HepG2 (cell line): ENCODE measurements at regions not wholly inside any gene's neighbourhood (a gene's known extent, or its start where the extent isn't known, plus 50 kb on each side); places are given as distances from the start of the nearest gene placed in this dataset.
A peak's percentile ranks its signal among the peaks of the same experiment; 100 is the strongest.

Experiments used
- ARID3A ChIP-seq: IDR thresholded peaks from 2 replicates; pipeline ENCODE4 v1.6.1; 2012; ENCODE audit warnings: low read depth, low read length, improper control_type of control experiment
- ATF2 ChIP-seq: sonication (generic); formaldehyde crosslinking; IDR thresholded peaks from 2 replicates; pipeline ENCODE4 v1.4.0; 2020; ENCODE audit warnings: missing genetic modification reagents
- BRCA1 ChIP-seq: sonication (generic); formaldehyde crosslinking; IDR thresholded peaks from 2 replicates; pipeline ENCODE4 v1.4.0; 2020; ENCODE audit warnings: missing genetic modification reagents
- CTCF ChIP-seq: sonication (generic); formaldehyde crosslinking; IDR thresholded peaks from 2 replicates; pipeline ENCODE4 v1.5.0; 2020; ENCODE audit warnings: mild to moderate bottlenecking, missing genetic modification reagents, moderate library complexity
- GFI1 ChIP-seq: sonication (generic); formaldehyde crosslinking; IDR thresholded peaks from 2 replicates; pipeline ENCODE4 v1.5.0; 2020; ENCODE audit warnings: missing genetic modification reagents, mild to moderate bottlenecking, borderline replicate concordance
- GTF2F1 ChIP-seq: fragments of 150-350 bp; IDR thresholded peaks from 2 replicates; pipeline ENCODE4 v1.6.1; 2014; ENCODE audit warnings: low read length
- HNF1A ChIP-seq, 2 experiments: sonication (generic) in 1 of 2; formaldehyde crosslinking in 1 of 2; IDR thresholded peaks; 2 replicates each; pipeline versions ENCODE4 v1.4.0 to v1.6.1; 2016 to 2020; ENCODE audit warnings: borderline replicate concordance in 1 of 2, low read depth in 1 of 2, mild to moderate bottlenecking in 1 of 2, missing genetic modification reagents in 1 of 2
- MTA3 ChIP-seq: sonication (generic); formaldehyde crosslinking; IDR thresholded peaks from 2 replicates; pipeline ENCODE4 v1.4.0; 2020; ENCODE audit warnings: missing genetic modification reagents
- NFIC ChIP-seq: IDR thresholded peaks from 2 replicates; pipeline ENCODE4 v1.6.1; 2012; ENCODE audit warnings: mild to moderate bottlenecking, low read length, inconsistent platforms
- ZBTB43 ChIP-seq: sonication (generic); formaldehyde crosslinking; conservative IDR thresholded peaks from 2 replicates; pipeline ENCODE4 v1.4.0; 2020; ENCODE audit warnings: missing genetic modification reagents
- ZFP90 ChIP-seq: sonication (generic); formaldehyde crosslinking; IDR thresholded peaks from 2 replicates; pipeline ENCODE4 v1.8.0; 2022; ENCODE audit warnings: missing genetic modification reagents, mild to moderate bottlenecking, inconsistent platforms, borderline replicate concordance
- ZNF225 ChIP-seq: sonication (generic); formaldehyde crosslinking; IDR thresholded peaks from 2 replicates; pipeline ENCODE4 v1.4.0; 2020; ENCODE audit warnings: mild to moderate bottlenecking, missing genetic modification reagents
- ZNF234 ChIP-seq: sonication (generic); formaldehyde crosslinking; conservative IDR thresholded peaks from 2 replicates; pipeline ENCODE4 v1.5.1; 2020; ENCODE audit warnings: mild to moderate bottlenecking, missing genetic modification reagents
- ZNF383 ChIP-seq: sonication (generic); formaldehyde crosslinking; IDR thresholded peaks from 2 replicates; pipeline ENCODE4 v1.4.0; 2020; ENCODE audit warnings: missing genetic modification reagents, mild to moderate bottlenecking, borderline replicate concordance
- ZNF432 ChIP-seq: sonication (generic); formaldehyde crosslinking; IDR thresholded peaks from 2 replicates; pipeline ENCODE4 v1.5.0; 2020; ENCODE audit warnings: missing genetic modification reagents, mild to moderate bottlenecking, borderline replicate concordance
- ZNF451 ChIP-seq: sonication (generic); formaldehyde crosslinking; IDR thresholded peaks from 2 replicates; pipeline ENCODE4 v1.5.0; 2020; ENCODE audit warnings: mild to moderate bottlenecking, missing genetic modification reagents
- ZNF782 ChIP-seq: sonication (generic); formaldehyde crosslinking; IDR thresholded peaks from 2 replicates; pipeline ENCODE4 v1.4.0; 2020; ENCODE audit warnings: missing genetic modification reagents, mild to moderate bottlenecking, borderline replicate concordance
- ZNF792 ChIP-seq: IDR thresholded peaks from 2 replicates; pipeline ENCODE4 v1.6.1; 2016

GRCh38 chr2:111698743-111699554 lies 185.0 kb downstream of the ANAPC1 start (continued):
- no peak for TF ChIP-seq ZBTB43 (CRISPR knock-in tag)
- TF ChIP-seq CTCF = peak; percentile 95
- TF ChIP-seq NFIC = no peak
- no peak for TF ChIP-seq ZNF782 (CRISPR knock-in tag)
- TF ChIP-seq ZNF383 (CRISPR knock-in tag) = peak; percentile 75; the same call in 1 of the 2 replicates
- TF ChIP-seq GFI1 (CRISPR knock-in tag) = no peak; the same call in 1 of the 2 replicates
- no peak for TF ChIP-seq BRCA1 (CRISPR knock-in tag)
- no peak for TF ChIP-seq ZNF432 (CRISPR knock-in tag)
- no peak for TF ChIP-seq GTF2F1
- TF ChIP-seq ZNF225 (CRISPR knock-in tag) = no peak
- peak; percentile 21; the same call in 1 of the 2 replicates for TF ChIP-seq ZNF792 (CRISPR knock-in tag)
- no peak for TF ChIP-seq ZNF234 (CRISPR knock-in tag)
- no peak for TF ChIP-seq MTA3 (CRISPR knock-in tag)
- no peak for TF ChIP-seq ZNF451
- no peak for TF ChIP-seq HNF1A (IDR thresholded peaks at IDR 0.05; ENCODE audit: low read depth)
- TF ChIP-seq HNF1A (CRISPR knock-in tag; IDR thresholded peaks at IDR 0.05; ENCODE audit: borderline replicate concordance) = peak; percentile 39; the same call in 1 of the 2 replicates
- 0 out of 2 replicates have a peak, but pooled peaks have one; percentile 66 for TF ChIP-seq ATF2 (CRISPR knock-in tag)
- TF ChIP-seq ARID3A = peak; percentile 74
- no peak for TF ChIP-seq ZFP90 (CRISPR knock-in tag)
